ENCODE measurements at regions not wholly inside any gene's neighbourhood (a gene's known extent, or its start where the extent isn't known, plus 50 kb on each side); places are given as distances from the start of the nearest gene placed in this dataset.

- H3K4me3 ChIP-seq (ENCODE audit: low read length), result no peak overlapping the region
- no peak for DNase-seq (ENCODE audit: low read depth, low spot score)
Measured at GRCh38 chr2:44110444-44110843, 58.2 kb upstream of the PPM1B start.

- no peak for DNase-seq (ENCODE audit: low read depth, low spot score)
- no peak overlapping the region for H3K4me3 ChIP-seq (ENCODE audit: low read length)
Measured at GRCh38 chr2:44112096-44112495, 56.6 kb upstream of the PPM1B start.

- no peak for DNase-seq (ENCODE audit: low read depth, low spot score)
- no peak overlapping the region for H3K4me3 ChIP-seq (ENCODE audit: low read length)
Measured at GRCh38 chr2:44116319-44116718, 52.4 kb upstream of the PPM1B start.

- no peak for DNase-seq (ENCODE audit: low read depth, low spot score)
- H3K4me3 ChIP-seq (ENCODE audit: low read length), result no peak overlapping the region
Measured at GRCh38 chr2:44118257-44118656, 50.4 kb upstream of the PPM1B start.

All from Jurkat, Clone E6-1 (cell line).